ENCODE measurements at regions not wholly inside any gene's neighbourhood (a gene's known extent, or its start where the extent isn't known, plus 50 kb on each side); places are given as distances from the start of the nearest gene placed in this dataset.
A peak's percentile ranks its signal among the peaks of the same experiment; 100 is the strongest.

DNA sequence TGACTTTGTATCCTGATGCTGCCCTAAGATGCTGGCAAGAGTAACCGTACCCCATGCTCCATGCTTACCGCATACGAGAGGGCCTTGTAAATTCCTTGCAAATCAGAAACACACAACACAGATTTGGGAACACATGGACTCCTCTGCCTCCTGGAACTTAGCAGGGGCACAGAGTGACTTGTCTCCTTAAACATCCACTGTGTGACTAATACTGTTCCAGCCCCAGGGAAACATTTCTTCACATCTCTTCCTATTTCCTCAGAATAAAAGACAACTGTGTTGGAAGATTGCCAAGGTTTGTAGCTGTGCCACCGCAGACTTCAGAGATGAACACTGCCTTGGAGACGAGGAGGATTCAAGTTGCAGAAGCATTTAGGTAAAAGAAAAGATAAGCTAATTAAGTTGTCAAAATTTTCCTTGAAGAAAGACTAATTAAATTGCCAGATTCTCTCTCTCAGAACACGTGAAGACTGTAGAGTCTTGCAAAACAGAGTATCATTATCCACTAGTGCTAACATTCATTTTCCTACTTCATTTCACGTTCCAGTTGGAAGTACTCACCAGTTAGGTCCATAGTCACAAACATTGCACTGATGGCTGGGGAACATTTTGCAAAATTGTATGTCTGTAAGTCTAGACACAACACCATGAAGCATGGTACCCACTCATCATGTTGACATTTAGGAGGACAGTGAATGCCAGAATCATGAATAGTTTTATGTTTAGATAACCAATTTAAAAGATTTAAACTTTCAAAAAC, 188.8 kb downstream of the TSN start:
- intact Hi-C loops (cut with DNase I; ENCODE audit: low total_unique reads) = no loop called here
- peak in 1 of 2 donors; percentile 27 for DNase-seq
- Histone ChIP-seq H3K4me1 (peaks cover 0 to 8% (median 0%) of the 10 kb centered on the region in 4 donors), H3K27me3 (no peaks in the 10 kb centered on the region), H3K9me3 (no peaks in the 10 kb centered on the region), H3K36me3 (no peaks in the 10 kb centered on the region), H3K4me3 (no peak overlapping the region), H3K27ac (no peak overlapping the region)
- TF ChIP-seq CTCF (IDR thresholded peaks at IDR 0.05) = no peak

DNA sequence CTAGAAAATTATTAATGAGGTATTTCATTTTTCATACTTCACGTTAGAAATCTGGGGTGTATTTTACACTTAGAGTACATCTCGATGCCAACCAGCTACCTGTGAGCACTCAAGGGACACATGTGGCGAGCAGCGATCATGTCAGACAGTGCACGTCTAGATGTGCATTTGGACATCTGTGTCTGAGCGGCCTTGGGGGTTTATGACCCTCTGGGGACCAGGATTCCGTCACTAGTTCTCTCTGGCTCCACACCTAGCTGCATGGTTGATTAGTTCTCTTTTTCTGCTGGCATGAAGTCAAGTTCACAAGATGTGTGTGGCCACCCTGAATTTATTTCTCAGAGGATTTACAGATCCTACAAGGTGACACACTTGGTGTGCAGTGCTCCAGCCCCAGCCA, 192.2 kb downstream of the TSN start:
- Histone ChIP-seq H3K27me3 (peaks cover 0 to 3% of the 10 kb centered on the region in 2 donors), H3K4me1 (peaks cover 0 to 8% (median 0%) of the 10 kb centered on the region in 4 donors), H3K27ac (no peak overlapping the region), H3K9me3 (no peaks in the 10 kb centered on the region), H3K4me3 (no peak overlapping the region), H3K36me3 (no peaks in the 10 kb centered on the region)
- intact Hi-C loops (cut with DNase I; ENCODE audit: low total_unique reads) = loop anchor here (5.0 kb wide), 1 partner anchor 1905 kb away; no protein-coding TSS in a partner anchor
- no peak for DNase-seq
- TF ChIP-seq CTCF (IDR thresholded peaks at IDR 0.05) = no peak

DNA sequence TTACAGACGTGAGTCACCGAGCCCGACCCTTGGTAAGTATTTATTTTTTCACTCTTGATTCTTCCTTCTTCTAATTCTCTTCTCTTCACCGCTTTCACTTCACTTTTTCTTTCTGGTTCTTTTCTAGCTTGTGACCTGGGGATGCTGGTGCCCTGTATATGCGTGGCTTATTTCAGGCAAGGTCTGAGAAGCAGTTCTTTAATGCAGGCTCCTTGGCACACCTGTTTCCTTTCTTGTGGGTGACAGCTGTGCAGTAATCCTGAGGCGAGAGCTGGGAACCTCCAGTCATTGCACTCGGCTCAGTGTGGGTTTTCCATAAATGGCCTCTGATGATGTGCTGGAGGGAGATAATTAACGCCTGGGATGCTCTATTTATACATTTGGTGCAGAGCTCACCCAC, 193.8 kb downstream of the TSN start:
- Histone ChIP-seq H3K4me1 (peaks cover 0 to 3% (median 0%) of the 10 kb centered on the region in 4 donors), H3K27ac (no peak overlapping the region), H3K9me3 (no peaks in the 10 kb centered on the region), H3K27me3 (peaks cover 0 to 3% of the 10 kb centered on the region in 2 donors), H3K4me3 (no peak overlapping the region), H3K36me3 (no peaks in the 10 kb centered on the region)
- no peak for TF ChIP-seq CTCF (IDR thresholded peaks at IDR 0.05)
- intact Hi-C loops (cut with DNase I; ENCODE audit: low total_unique reads) = loop anchor here (5.0 kb wide), 1 partner anchor 1903 kb away; no protein-coding TSS in a partner anchor
- DNase-seq = no peak

DNA sequence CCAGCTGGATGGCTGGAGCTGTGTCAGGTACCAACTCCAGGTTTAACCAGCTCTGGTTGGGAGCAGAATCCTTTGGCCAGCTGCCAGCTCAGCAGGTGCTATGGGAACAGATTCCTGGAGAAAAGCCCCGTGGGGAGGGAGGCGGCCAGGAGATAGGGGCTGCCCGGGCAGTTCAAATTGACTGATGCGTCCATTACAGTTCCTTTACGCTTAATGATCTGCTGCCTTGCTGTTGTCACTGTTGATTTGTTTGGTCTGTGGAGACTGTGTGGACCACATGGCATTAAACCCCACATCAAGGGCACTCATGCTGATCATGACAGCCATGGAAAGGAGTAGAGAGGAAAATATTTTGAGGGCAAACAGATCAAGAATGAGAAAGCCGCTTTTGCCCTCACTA, 200.0 kb downstream of the TSN start:
- Histone ChIP-seq H3K9me3 (no peaks in the 10 kb centered on the region), H3K27ac (no peak overlapping the region), H3K4me3 (no peak overlapping the region), H3K4me1 (no peaks in the 10 kb centered on the region), H3K36me3 (no peaks in the 10 kb centered on the region), H3K27me3 (no peaks in the 10 kb centered on the region)
- DNase-seq = no peak
- intact Hi-C loops (cut with DNase I; ENCODE audit: low total_unique reads) = no loop called here
- TF ChIP-seq CTCF (IDR thresholded peaks at IDR 0.05) = no peak

DNA sequence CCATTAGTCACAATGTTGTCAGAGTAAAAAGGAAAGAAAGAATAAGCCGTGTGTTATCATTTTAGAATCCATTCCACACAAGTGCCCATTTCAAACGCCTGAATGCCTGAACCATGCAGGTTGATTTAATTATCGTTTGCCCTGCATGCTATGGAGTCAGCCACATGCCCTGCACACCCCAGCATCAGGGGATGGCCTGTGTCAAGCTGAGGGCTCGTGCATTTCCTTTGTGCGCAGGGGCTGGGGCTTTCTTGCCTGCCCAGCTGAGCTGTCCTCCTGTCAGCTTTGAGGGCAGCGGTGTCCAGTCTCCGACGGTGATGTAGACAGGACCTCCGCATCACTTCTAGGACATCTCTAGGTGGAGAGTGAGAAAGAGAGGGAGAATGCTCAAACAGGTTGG, 200.4 kb downstream of the TSN start:
- intact Hi-C loops (cut with DNase I; ENCODE audit: low total_unique reads) = no loop called here
- Histone ChIP-seq H3K9me3 (no peaks in the 10 kb centered on the region), H3K36me3 (no peaks in the 10 kb centered on the region), H3K27me3 (no peaks in the 10 kb centered on the region), H3K27ac (no peak overlapping the region), H3K4me1 (no peaks in the 10 kb centered on the region), H3K4me3 (no peak overlapping the region)
- no peak for TF ChIP-seq CTCF (IDR thresholded peaks at IDR 0.05)
- DNase-seq = no peak
